DND-41 (cell line): ENCODE measurements at regions not wholly inside any gene's neighbourhood (a gene's known extent, or its start where the extent isn't known, plus 50 kb on each side); places are given as distances from the start of the nearest gene placed in this dataset.

Source experiments
- ATAC-seq: fragments of 200-7000 bp; cut with Tn5 transposase; 3 replicates; pipeline ENCODE4 v1.9.1; 2021; ENCODE audit warnings: low read depth; ENCODE audit not compliant: insufficient read depth
- DNase-seq: peaks from one replicate; pipeline ENCODE4 v3.0.0-alpha.2; 2020
- H2AFZ ChIP-seq: 2 replicates; pipeline ENCODE4 v1.6.0; 2012; ENCODE audit warnings: low read depth, low read length
- H3K27ac ChIP-seq: 2 replicates; pipeline ENCODE4 v1.5.1; 2012; ENCODE audit warnings: low read length, inconsistent platforms
- H3K27me3 ChIP-seq: fragments of 200-600 bp; sonication (generic); 2 replicates; pipeline ENCODE4 v1.6.0; 2012; ENCODE audit warnings: low read length, mild to moderate bottlenecking, inconsistent platforms; ENCODE audit not compliant: insufficient read depth, poor library complexity
- H3K36me3 ChIP-seq: 2 replicates; pipeline ENCODE4 v1.5.1; 2012; ENCODE audit warnings: low read length, inconsistent platforms; ENCODE audit not compliant: insufficient read depth
- H3K4me1 ChIP-seq: 2 replicates; pipeline ENCODE4 v1.5.1; 2012; ENCODE audit warnings: mild to moderate bottlenecking, low read length; ENCODE audit not compliant: insufficient read depth
- H3K4me2 ChIP-seq: 2 replicates; pipeline ENCODE4 v1.6.0; 2012; ENCODE audit warnings: mild to moderate bottlenecking, moderate library complexity, low read length, inconsistent platforms; ENCODE audit not compliant: insufficient read depth
- H3K4me3 ChIP-seq, 2 experiments: fragments of 200-600 bp in 1 of 2; shearing (Covaris generic) in 1 of 2; 2 replicates each; pipeline ENCODE4 v1.5.1; 2012 to 2016; ENCODE audit warnings: inconsistent platforms in 2 of 2, low read length in 2 of 2, mild to moderate bottlenecking in 2 of 2, low read depth in 1 of 2, moderate library complexity in 1 of 2
- H3K79me2 ChIP-seq: 2 replicates; pipeline ENCODE4 v1.6.0; 2012; ENCODE audit warnings: low read length, inconsistent platforms; ENCODE audit not compliant: insufficient read depth
- H3K9ac ChIP-seq: 2 replicates; pipeline ENCODE4 v1.6.0; 2012; ENCODE audit warnings: low read depth, mild to moderate bottlenecking, inconsistent platforms, low read length, moderate library complexity
- H3K9me3 ChIP-seq: 2 replicates; pipeline ENCODE4 v1.5.1; 2012; ENCODE audit warnings: low read length, moderate library complexity, mild to moderate bottlenecking, inconsistent platforms; ENCODE audit not compliant: insufficient read depth, severe bottlenecking
- H4K20me1 ChIP-seq: 2 replicates; pipeline ENCODE4 v1.6.0; 2012; ENCODE audit warnings: low read length; ENCODE audit not compliant: insufficient read depth
- EZH2 ChIP-seq: IDR thresholded peaks from 3 replicates; pipeline ENCODE4 v1.6.1; 2012; ENCODE audit warnings: borderline replicate concordance, low read depth, mild to moderate bottlenecking, moderate library complexity, low read length, inconsistent platforms; ENCODE audit not compliant: severe bottlenecking
- TF ChIP-seq, protein P1 (sequence below): IDR thresholded peaks from 2 replicates; pipeline ENCODE4 v1.5.1; 2012; ENCODE audit warnings: borderline replicate concordance, low read length, moderate library complexity, mild to moderate bottlenecking; ENCODE audit not compliant: poor library complexity, severe bottlenecking; ENCODE audit errors: extremely low read depth

DNA sequence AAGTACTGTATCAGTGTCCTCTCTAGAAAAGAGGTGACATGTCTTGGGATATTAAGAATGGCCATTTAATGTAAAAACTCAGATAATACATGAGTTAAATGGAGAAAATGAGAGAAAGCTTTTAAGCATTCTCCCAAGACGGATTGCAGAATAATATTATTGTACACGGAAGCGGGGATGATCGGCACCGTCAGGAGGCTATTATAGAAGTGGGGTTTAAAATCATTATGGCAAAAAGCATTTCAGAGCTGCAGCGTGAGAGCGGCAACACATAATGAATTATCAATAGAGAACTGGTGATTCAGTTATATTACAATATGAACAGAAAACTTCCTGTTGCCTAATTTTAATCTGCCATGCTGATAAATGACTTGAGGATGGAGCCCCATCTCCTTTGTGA lies 261.7 kb upstream of the IRX3 start:
- ATAC-seq, result no peak
- H3K4me1 ChIP-seq, result no peaks in the 10 kb centered on the region
- H3K9ac ChIP-seq, result no peak overlapping the region
- H3K4me2 ChIP-seq, result no peak overlapping the region
- no peak overlapping the region for H3K4me3 ChIP-seq
- H3K36me3 ChIP-seq, result no peaks in the 10 kb centered on the region
- no peak for DNase-seq
- H2AFZ ChIP-seq, result no peak overlapping the region
- no peaks in the 10 kb centered on the region for H3K27me3 ChIP-seq
- TF ChIP-seq EZH2, result no peak
- TF ChIP-seq, protein P1, sequence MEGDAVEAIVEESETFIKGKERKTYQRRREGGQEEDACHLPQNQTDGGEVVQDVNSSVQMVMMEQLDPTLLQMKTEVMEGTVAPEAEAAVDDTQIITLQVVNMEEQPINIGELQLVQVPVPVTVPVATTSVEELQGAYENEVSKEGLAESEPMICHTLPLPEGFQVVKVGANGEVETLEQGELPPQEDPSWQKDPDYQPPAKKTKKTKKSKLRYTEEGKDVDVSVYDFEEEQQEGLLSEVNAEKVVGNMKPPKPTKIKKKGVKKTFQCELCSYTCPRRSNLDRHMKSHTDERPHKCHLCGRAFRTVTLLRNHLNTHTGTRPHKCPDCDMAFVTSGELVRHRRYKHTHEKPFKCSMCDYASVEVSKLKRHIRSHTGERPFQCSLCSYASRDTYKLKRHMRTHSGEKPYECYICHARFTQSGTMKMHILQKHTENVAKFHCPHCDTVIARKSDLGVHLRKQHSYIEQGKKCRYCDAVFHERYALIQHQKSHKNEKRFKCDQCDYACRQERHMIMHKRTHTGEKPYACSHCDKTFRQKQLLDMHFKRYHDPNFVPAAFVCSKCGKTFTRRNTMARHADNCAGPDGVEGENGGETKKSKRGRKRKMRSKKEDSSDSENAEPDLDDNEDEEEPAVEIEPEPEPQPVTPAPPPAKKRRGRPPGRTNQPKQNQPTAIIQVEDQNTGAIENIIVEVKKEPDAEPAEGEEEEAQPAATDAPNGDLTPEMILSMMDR, result no peak
- H4K20me1 ChIP-seq, result no peaks in the 10 kb centered on the region
- H3K9me3 ChIP-seq, result no peaks in the 10 kb centered on the region
- H3K27ac ChIP-seq, result no peak overlapping the region
- no peaks in the 10 kb centered on the region for H3K79me2 ChIP-seq

- no peaks in the 10 kb centered on the region for H3K27me3 ChIP-seq
- H3K9me3 ChIP-seq, result no peaks in the 10 kb centered on the region
- H3K79me2 ChIP-seq, result no peaks in the 10 kb centered on the region
- H3K36me3 ChIP-seq, result no peaks in the 10 kb centered on the region
- no peak overlapping the region for H2AFZ ChIP-seq
- H3K4me1 ChIP-seq, result no peaks in the 10 kb centered on the region
- ATAC-seq, result no peak
- no peak overlapping the region for H3K4me3 ChIP-seq
- DNase-seq, result no peak
- no peak overlapping the region for H3K9ac ChIP-seq
- no peaks in the 10 kb centered on the region for H4K20me1 ChIP-seq
- no peak overlapping the region for H3K4me2 ChIP-seq
- no peak overlapping the region for H3K27ac ChIP-seq
- no peak for TF ChIP-seq EZH2
Observed at GRCh38 chr16:54547052-54547451, 260.5 kb upstream of the IRX3 start.

- H3K9me3 ChIP-seq, result no peaks in the 10 kb centered on the region
- no peak overlapping the region for H3K27ac ChIP-seq
- H3K9ac ChIP-seq, result no peak overlapping the region
- no peaks in the 10 kb centered on the region for H3K36me3 ChIP-seq
- no peaks in the 10 kb centered on the region for H3K79me2 ChIP-seq
- no peak overlapping the region for H2AFZ ChIP-seq
- ATAC-seq, result no peak
- no peak for TF ChIP-seq EZH2
- TF ChIP-seq, protein P1, result no peak
- H3K4me2 ChIP-seq, result no peak overlapping the region
- no peak for DNase-seq
- no peaks in the 10 kb centered on the region for H3K4me1 ChIP-seq
- no peaks in the 10 kb centered on the region for H4K20me1 ChIP-seq
- H3K27me3 ChIP-seq, result no peaks in the 10 kb centered on the region
- no peak overlapping the region for H3K4me3 ChIP-seq
Observed at GRCh38 chr16:54546521-54546920, 259.9 kb upstream of the IRX3 start.

DNA sequence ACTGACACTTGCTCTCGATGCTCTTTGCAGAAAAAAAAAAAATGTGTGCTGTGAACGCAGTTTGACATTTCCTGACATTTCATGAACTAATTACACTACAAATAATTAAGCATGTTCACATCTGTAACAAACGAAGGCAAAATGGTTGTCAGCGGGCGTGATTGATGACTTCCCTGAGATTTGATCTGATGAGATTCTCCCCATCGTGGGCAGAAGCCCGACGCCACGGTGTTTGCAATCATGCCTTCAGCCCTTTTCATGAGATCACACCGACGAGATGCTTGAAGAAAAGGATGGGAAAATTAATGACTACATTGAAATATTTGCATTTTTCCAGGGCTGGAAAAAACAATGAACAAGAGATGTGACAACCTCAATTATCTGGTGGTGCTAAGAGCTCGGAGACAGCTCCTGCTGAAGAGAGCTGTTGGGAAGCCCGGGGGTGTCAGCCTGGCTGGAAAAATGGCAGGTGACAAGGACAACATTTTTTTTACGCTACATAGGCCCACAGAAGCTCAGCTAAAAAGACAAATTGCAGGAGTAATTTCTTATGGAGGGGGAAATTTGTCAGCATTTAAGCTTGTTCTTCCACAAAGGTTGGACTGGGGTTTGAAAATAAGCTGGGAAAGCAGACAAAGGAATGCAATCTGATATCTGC lies 259.4 kb upstream of the IRX3 start:
- Histone ChIP-seq H3K79me2 (no peaks in the 10 kb centered on the region), H3K4me1 (no peaks in the 10 kb centered on the region), H4K20me1 (no peaks in the 10 kb centered on the region), H3K4me3 (no peak overlapping the region), H3K27ac (no peak overlapping the region), H2AFZ (no peak overlapping the region), H3K9ac (no peak overlapping the region), H3K4me2 (no peak overlapping the region), H3K36me3 (no peaks in the 10 kb centered on the region), H3K27me3 (peaks cover under 1% of the 10 kb centered on the region), H3K9me3 (no peaks in the 10 kb centered on the region)
- DNase-seq (no peak), ATAC-seq (no peak)
- TF ChIP-seq EZH2, result no peak
- TF ChIP-seq, protein P1, result no peak
